Fibroblast of lung (primary cell): ENCODE measurements at regions not wholly inside any gene's neighbourhood (a gene's known extent, or its start where the extent isn't known, plus 50 kb on each side); places are given as distances from the start of the nearest gene placed in this dataset.
A peak's percentile ranks its signal among the peaks of the same experiment; 100 is the strongest.

Experiments used
- DNase-seq, 2 donors: peaks; one replicate each; pipeline versions ENCODE4 v3.0.0 to v3.0.0-alpha.2; 2010; ENCODE audit warnings: low read depth in 2 of 2
- H2AFZ ChIP-seq: 2 replicates; pipeline ENCODE4 v1.5.1; 2012; ENCODE audit warnings: low read length, control low read depth, inconsistent platforms
- H3K27ac ChIP-seq: 2 replicates; pipeline ENCODE4 v1.5.1; 2011; ENCODE audit warnings: low read length, control low read depth; ENCODE audit not compliant: insufficient read depth
- H3K27me3 ChIP-seq: 2 replicates; pipeline ENCODE4 v1.5.1; 2011; ENCODE audit warnings: mild to moderate bottlenecking, low read length; ENCODE audit not compliant: control insufficient read depth, insufficient read depth
- H3K36me3 ChIP-seq: 2 replicates; pipeline ENCODE4 v1.5.1; 2011; ENCODE audit warnings: low read length; ENCODE audit not compliant: control insufficient read depth, insufficient read depth
- H3K4me1 ChIP-seq: 2 replicates; pipeline ENCODE4 v1.5.1; 2011; ENCODE audit warnings: low read length; ENCODE audit not compliant: control insufficient read depth, insufficient read depth; ENCODE audit errors: extremely low read depth
- H3K4me2 ChIP-seq: 2 replicates; pipeline ENCODE4 v1.5.1; 2011; ENCODE audit warnings: low read length, control low read depth; ENCODE audit not compliant: insufficient read depth; ENCODE audit errors: extremely low read depth
- H3K4me3 ChIP-seq, 4 experiments: fragments of 200-600 bp in 1 of 4; sonication (generic) in 1 of 4; replicated peaks in 1 of 4; 2 replicates each; pipeline ENCODE4 v1.5.1; 2011 to 2016; ENCODE audit warnings: low read length in 4 of 4, low read depth in 3 of 4, mild to moderate bottlenecking in 3 of 4, control low read depth in 2 of 4, inconsistent platforms in 1 of 4, mixed read lengths in 1 of 4; ENCODE audit not compliant: insufficient read depth in 1 of 4; ENCODE audit errors: control extremely low read depth in 1 of 4
- H3K79me2 ChIP-seq: 2 replicates; pipeline ENCODE4 v1.5.1; 2012; ENCODE audit warnings: mild to moderate bottlenecking, low read length, inconsistent platforms; ENCODE audit not compliant: control insufficient read depth, insufficient read depth
- H3K9ac ChIP-seq: 2 replicates; pipeline ENCODE4 v1.5.1; 2011; ENCODE audit warnings: mild to moderate bottlenecking, low read length, control low read depth; ENCODE audit not compliant: insufficient read depth
- H3K9me3 ChIP-seq: 2 replicates; pipeline ENCODE4 v1.5.1; 2012; ENCODE audit warnings: low read depth, low read length; ENCODE audit not compliant: control insufficient read depth, insufficient read depth
- H4K20me1 ChIP-seq: 2 replicates; pipeline ENCODE4 v1.5.1; 2011; ENCODE audit warnings: low read length; ENCODE audit not compliant: control insufficient read depth, insufficient read depth; ENCODE audit errors: extremely low read depth
- CTCF ChIP-seq, 2 donors: IDR thresholded peaks in 1 of 2; conservative IDR thresholded peaks in 1 of 2; 1 replicate in 1 of 2; 2 replicates in 1 of 2; pipeline ENCODE4 v1.5.1; 2011 to 2012; ENCODE audit warnings: low read length in 2 of 2, control low read depth in 1 of 2, inconsistent platforms in 1 of 2, low read depth in 1 of 2, mild to moderate bottlenecking in 1 of 2
- EZH2 ChIP-seq: IDR thresholded peaks from 2 replicates; pipeline ENCODE4 v1.5.1; 2012; ENCODE audit warnings: low read length, control low read depth, mild to moderate bottlenecking; ENCODE audit errors: missing control alignments

GRCh38 chr22:46072110-46072881 is 78.0 kb upstream of the PPARA start:
- H3K9ac ChIP-seq = peak overlapping the region; percentile 87
- H3K9me3 ChIP-seq = no peaks in the 10 kb centered on the region
- peaks cover 30% of the 10 kb centered on the region for H3K36me3 ChIP-seq
- peak overlapping the region; percentile 81 to 99 (median 91) for H3K4me3 ChIP-seq
- no peak overlapping the region for H2AFZ ChIP-seq
- DNase-seq = peak in 1 of 2 donors; percentile 69
- TF ChIP-seq EZH2 (no peak), CTCF (conservative IDR thresholded peaks at IDR 0.05 in 1 of 2, IDR thresholded peaks at IDR 0.05 in 1 of 2; ENCODE audit: low read depth in 1 of 2, low read length in 2 of 2) (no peak)
- H3K79me2 ChIP-seq = peaks cover 96% of the 10 kb centered on the region
- peak overlapping the region; percentile 4 for H3K4me2 ChIP-seq
- H3K4me1 ChIP-seq = peaks cover 5% of the 10 kb centered on the region
- peak overlapping the region; percentile 97 for H3K27ac ChIP-seq
- no peaks in the 10 kb centered on the region for H4K20me1 ChIP-seq
- no peaks in the 10 kb centered on the region for H3K27me3 ChIP-seq

- H3K9ac ChIP-seq = peak overlapping the region; percentile 87
These were observed 77.2 kb upstream of the PPARA start for GRCh38 chr22:46072981-46073682.

More at GRCh38 chr22:46072981-46073682, 77.2 kb upstream of the PPARA start:
- TF ChIP-seq EZH2 (no peak), CTCF (conservative IDR thresholded peaks at IDR 0.05 in 1 of 2, IDR thresholded peaks at IDR 0.05 in 1 of 2; ENCODE audit: low read depth in 1 of 2, low read length in 2 of 2) (no peak)
- Histone ChIP-seq H3K9me3 (no peaks in the 10 kb centered on the region), H3K36me3 (peaks cover 31% of the 10 kb centered on the region), H3K27me3 (no peaks in the 10 kb centered on the region), H3K4me3 (peak overlapping the region; percentile 81 to 99 (median 91)), H4K20me1 (no peaks in the 10 kb centered on the region), H3K4me2 (peak overlapping the region; percentile 70), H3K27ac (peak overlapping the region; percentile 97), H3K4me1 (peaks cover 2% of the 10 kb centered on the region), H2AFZ (no peak overlapping the region), H3K79me2 (peaks cover 96% of the 10 kb centered on the region)
- DNase-seq = peak in 1 of 2 donors; percentile 8
